Activated CD8-positive, alpha-beta memory T cell treated with anti-CD3 and anti-CD28 coated beads, Interleukin-2, amount 50 U/mL, for 4 hours (primary cell): ENCODE measurements at regions not wholly inside any gene's neighbourhood (a gene's known extent, or its start where the extent isn't known, plus 50 kb on each side); places are given as distances from the start of the nearest gene placed in this dataset.

Experiments
- DNase-seq: peaks from one replicate; pipeline ENCODE4 v3.0.0-alpha.2; 2020

DNA sequence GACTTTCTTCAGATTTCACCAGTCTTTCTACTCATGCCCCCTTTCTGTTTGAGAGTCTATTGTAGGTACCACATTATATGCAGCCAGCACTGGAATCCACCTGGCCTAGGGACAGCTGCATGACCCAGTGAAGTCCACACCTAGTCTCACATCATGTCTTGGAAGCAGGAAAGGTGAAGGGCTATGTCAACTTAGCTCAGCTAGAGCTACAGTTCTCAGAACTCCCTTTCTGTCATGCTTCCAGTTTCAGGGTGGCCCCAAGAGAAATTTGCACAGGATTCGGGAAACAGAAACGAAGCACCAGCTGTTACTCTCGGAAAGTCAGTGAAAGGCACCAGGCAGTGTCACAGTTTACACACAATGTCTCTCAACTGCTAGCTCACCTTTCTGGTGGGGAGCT lies 51.6 kb upstream of the NLRP1 start:
- DNase-seq = no peak

DNA sequence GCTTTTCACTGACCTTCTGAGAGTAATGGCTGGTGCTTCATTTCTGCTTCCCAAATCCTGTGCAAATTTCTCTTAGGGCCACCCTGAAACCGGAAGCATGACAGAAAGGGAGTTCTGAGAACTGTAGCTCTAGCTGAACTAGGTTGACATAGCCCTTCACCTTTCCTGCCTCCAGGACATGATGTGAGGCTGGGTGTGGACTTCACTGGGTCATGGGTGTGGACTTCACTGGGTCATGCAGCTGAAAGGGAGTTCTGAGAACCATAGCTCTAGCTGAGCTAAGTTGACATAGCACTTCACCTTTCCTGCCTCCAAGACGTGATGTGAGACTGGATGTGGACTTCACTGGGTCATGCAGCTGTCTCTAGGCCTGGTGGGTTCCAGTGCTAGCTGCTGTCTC lies 54.3 kb upstream of the NLRP1 start:
- no peak for DNase-seq

DNA sequence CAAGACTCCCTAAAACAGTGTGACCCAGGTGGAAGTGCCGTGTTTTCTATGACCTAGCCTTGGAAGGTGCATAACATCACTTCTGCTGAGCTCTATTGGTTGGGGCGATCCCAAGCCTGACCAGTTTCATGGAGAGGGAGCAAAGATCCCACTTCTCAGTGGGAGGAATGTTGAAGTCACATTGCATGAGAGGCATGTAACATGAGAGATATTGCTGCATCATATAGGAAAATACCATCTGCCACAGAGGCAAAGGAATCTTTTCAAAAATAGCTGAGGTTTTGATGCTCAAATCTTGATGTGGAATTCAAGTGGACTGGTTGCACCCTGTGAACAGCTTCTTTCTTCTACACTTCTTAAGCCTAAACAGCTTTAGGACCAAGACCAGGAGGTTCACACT lies 56.4 kb upstream of the NLRP1 start:
- no peak for DNase-seq

DNA sequence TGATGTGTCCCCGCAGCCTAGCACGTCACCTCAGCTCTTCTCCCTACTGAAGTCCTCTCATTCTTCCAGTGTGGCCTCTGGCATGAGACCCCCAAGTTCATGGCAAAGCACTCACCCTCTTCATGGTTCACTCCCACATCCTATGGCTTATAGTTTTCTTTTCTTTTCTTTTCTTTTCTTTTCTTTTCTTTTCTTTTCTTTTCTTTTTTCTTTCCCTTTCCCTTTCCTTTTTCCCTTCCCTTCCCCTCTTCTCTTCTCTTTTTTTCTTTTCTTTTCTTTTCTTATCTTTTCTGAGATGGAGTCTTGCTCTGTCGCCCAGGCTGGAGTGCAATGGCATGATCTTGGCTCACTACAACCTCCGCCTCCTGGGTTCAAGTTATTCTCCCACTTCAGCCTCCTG lies 58.4 kb upstream of the NLRP1 start:
- no peak for DNase-seq

DNA sequence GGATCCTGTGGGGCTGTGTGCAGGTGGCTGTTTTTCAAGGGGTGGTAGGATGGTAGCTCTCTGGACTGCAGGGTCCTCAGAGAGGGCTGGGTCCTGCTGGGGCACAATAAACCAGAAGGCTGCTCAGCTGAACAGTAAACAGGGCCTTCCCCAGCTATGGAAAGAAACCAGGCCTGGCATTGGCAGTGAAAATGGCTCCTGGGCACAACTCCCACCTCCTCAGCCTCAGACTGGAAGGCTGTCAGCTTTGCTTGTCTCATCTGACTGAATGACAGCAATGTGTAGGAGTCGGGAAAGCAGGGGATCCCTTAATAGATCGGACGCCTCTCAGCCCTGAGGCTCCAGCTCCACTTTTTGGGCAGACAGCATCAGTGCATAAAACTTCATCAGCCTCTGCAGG lies 59.8 kb upstream of the NLRP1 start:
- no peak for DNase-seq

DNA sequence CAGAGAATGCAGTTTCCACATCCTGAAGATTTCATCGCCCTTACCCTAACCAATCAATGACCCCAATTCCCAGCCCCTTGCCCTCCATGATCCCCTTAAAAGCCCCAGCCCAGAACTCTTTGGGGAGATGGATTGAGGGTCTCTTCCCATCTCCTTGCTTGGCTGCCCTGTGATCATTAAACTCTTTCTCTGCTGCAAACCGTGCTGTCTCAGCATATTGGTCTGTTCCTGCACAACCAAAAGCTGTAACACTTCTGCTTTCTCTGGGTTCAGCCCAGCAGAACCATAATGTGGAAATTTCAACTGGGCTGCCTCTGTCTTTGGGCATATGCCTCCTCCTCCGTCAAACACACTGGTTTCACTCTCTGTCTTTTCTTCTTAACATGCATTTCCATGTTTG lies 67.0 kb upstream of the NLRP1 start:
- DNase-seq = no peak

DNA sequence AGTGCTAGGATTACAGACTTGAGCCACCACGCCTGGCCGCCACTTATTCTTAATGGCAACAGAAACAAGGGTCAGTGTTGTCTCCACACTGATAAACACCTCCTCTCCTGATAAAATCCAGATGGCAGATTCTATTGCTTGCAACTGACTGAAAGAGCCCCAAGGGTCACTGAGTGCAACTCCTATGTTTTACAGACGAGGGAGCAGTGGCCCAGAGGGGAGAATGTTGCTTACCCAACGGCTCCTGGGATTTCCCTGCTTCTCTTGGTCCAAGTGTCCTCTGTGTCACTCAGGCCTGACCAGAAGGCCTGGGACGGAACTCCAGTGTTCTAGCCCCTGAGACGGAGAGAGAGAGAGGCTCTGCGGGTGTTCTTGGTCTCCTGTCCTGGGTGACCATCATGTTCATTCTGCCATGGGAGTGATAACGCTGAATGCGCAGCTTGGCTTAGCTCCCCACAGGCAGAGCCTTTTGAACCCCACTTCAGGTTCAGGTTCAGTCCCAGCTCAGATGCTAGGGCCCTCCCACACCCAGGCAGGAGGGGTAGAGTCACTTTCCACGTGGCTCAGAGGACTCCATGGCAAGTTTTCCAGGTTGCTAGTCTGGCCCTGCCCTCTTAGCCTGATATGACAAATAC lies 77.3 kb upstream of the NLRP1 start:
- DNase-seq = no peak

DNA sequence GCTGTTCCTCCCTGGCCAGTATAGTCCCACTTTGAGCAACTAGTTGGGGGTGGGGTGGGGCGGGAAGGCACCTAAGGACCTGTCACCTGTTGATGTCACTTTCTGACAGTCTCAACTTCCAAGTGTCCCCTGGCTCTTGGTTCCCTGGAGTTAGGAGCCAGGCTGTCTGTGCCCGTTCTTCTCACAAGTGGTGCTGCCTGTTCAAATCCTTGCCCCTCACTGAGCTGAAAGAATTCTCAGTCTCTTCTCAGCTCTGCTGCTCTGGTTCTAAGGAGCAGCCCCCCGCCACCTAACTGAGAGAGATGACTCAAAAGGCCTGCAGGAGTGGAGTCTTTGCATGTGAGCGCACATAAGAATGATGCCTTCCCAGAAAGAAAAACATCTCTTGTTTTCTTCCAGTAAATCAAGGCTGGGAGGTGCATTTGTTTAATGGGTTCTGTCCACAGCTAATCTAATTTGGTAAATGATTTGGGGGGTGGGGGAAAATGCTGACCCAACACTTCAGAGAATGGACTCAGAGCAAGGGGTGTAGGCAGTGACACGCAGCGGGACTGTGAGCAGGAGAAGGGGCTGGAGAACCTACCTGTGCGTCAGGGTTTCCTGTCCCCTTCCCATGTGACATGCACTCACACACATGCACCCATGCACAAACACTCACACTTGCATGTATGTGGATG lies 78.2 kb upstream of the NLRP1 start:
- no peak for DNase-seq

DNA sequence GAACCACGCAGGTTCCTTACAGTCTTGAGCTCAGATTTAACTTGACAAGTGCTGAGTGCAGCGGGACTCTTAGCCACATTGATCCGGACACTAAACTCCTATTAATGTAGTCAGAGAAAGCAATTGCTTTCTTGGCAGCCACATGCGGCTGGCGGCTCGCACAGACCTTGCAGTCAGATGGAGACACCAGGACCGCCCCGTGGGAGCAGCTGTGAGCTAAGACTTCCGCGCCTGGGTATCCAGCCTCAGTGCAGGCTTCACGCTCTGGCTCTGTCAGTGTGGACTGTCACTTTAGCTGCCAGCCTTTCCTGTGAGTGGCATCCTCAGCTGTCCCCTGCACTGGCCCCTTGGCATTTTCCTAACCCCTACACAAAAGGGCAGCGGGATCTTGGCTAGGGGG lies 80.9 kb upstream of the NLRP1 start:
- no peak for DNase-seq

DNA sequence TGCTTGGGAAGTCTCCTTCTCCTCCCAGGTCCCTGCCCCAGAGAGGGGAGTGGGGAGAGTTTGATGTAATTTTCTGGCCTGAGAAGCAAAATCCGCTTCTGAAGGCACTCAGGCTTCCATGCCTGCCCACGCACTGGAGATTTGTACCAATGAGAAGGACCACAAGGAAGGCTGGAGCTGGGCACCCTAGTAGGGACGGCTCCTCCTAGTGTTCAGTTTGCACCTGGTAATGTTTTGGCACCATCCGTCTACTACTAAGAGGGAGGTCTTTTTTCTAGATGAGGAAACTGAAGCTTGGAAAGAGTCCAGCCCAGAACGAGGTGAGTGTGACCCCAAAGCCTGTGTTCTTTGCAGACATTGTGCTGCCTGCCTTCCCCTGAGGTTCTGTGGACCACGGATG lies 83.6 kb upstream of the NLRP1 start:
- DNase-seq = no peak

DNA sequence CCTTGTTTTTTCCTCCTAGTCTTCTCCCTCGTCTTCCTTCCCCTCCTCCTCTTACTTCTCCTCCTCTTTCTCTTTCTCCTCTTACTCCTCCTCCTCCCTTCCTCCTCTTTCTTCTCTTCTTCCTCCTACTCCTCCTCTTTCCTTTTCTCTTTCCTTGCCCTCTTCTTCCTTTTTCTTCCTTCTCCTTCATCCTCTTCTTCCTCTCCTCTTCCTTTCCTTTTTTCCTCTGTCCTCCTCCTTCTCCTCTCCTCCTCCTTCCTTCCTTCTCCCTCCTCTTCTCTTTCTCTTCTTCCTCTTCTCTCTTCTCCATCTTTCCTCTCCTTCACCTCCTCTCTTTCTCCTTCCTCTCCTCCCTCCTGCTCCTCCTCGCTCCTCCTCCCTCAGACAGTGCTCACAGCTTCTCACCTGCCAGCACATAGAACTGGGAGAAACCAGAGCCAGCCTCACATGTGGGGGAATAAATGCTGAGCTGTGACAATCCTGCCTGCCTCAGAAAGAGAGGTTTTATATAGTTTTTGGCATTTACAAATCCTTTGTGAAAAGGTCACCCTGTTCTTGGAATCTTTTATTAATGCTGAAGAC lies 84.3 kb upstream of the NLRP1 start:
- no peak for DNase-seq

DNA sequence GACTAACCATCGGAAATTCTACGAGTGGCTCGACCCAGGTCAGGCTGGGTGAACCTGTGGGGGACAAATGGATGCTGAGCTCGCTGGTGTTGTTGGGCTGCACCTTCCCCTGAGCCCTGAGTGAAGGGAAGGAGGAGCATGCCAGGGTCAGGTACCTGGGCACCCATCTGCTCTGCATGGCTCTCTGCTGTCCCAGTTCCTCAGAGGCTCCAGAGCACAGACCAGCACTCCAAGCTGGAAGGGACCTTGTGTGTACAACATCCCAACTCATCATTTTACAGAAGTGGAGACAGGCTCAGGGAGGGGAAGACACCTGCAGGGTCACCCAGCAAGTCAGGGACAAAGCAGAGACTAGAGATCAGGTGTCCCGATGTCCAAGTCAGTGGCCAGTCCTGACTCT lies 84.9 kb upstream of the NLRP1 start:
- no peak for DNase-seq

DNA sequence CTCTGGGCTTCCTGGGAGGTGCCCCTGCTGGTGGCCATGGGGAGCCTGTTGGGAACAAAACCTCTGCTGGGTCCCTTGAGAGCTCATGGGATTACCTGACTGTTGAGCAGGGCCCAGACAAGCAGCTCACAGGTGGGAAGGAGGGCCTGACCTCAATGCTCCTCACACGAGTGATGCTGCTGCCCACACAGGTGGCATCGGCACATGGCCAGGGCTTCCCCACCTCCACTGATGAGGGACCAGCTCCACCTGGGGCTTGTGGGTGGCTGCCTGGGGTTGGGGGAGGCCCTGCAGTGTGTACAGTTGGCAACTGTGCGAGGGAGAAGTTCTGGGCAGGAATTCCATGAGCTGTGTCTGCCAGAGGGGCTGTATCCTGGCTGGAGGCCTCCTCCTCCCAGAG lies 87.8 kb upstream of the NLRP1 start:
- no peak for DNase-seq

DNA sequence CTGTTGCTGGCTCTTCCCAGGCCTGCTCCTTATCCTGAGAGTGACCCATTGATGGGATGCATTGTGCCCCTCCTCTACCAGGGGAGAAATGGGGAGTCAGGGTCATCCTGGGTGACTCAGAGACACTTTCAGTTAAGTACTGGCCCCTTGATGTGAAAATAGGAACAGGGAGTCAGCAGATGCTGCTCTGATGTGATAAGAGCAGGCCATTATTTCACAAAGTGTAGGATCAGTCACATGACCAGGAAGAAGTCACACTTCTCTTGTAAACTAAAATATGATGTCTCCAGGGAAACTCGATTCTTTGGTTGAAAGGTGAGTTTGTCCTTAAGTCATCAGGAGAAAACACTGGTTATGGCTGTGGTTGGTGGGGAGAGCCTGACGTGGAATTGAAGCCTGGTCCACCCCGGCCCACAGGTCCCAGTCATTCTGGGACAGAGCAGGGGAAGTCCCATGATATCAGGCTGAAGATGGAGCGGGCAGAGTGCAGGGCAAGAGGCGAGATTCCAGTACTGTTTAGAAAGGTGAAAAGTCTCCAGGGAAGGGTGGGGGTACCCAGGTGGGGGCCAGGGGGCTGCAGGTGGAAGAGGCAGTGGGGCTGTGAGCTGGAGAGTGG lies 88.6 kb upstream of the NLRP1 start:
- no peak for DNase-seq

DNA sequence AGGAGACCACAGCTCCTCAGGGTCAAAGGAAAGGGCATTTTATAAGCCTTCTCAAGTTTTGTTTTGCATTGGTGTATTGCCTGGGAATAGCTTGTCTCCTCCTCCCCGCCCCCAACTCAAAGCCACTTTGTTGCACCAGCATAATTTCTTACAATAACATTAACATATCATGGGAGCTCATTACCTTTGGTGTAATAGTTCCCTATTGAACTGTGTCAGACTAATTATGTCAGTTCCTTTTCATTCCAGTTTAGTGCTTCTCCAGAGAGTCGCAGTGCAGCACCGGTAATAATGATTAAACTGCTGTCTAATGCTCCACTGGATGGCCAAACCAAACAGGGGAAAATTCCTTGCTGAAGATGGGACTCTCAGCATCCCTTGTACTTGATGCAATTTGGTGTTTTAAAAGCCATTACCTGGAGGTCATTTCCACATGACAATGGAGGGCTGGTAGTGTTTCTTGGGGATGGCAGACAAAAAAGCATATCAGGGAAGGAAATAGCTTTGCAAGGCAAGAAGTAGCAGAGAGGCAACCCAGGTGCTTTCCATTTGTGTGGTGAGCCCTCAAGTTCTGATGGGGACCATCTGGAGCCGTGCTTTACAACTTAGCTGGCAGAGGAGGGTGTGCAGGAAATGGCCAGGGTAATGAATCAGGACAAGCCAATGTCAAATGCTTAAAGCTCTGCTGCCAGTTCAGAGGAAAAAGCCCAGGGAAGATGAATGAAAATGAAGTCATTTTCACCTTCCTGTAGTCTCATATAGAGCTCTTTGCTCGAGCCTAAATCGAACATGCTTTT lies 91.5 kb upstream of the NLRP1 start:
- DNase-seq = no peak

DNA sequence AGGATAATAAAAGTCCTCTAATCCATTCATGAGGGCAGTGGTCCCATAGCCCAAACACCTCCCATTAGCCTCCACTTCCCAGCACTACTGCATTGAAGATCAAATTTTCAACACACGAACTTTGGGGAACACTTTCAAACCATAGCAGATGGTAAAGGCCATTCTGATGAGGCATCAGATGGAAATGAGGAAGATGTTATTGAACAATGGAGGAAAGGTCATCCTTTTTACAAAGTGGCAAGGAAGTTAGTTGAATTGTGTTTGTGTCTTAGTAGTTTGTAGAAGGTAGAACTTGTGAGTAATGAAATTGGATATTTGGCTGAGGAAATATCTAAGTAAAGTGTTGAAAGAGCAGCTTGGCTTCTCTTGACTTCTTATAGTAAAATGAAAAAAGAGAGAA lies 93.3 kb upstream of the NLRP1 start:
- no peak for DNase-seq

DNA sequence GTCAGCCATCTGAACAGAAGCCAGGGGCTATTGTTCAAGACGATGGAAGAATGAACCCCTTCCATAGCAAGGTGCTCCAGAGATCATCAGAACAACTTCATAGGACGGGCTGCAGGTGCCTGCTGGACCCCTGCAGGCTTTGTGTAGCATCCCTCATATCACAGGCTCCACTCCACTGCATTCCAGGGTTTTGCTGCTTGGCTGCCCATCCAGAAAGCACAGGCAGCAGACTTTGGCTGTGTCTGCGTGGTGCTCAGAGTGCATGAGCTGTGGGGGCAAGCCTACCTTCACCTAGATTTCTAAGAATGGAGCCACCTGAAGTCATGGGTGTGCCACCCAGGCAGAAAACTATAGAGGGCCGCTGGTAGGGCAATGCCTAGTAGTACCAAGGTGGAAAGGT lies 93.9 kb upstream of the NLRP1 start:
- DNase-seq = no peak

DNA sequence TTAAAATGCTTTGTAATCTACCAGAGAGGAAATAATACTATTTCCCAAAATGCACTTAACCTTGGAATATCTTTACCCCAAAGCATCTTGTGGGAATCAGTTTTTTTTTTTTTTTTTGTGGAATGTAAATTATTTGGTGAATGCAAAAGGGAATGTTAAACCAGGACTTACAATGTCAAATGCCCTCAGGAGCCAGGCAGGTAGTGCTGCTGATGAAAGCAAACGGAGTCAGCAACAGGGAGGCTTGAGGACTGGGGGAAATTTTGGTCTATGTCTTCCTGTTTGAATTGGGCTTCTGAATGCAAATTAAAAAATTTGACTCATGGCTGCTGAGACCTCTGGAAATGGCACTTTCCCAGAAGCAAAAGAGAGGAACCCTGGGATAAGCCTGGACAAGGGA lies 96.5 kb upstream of the NLRP1 start:
- DNase-seq = no peak

DNA sequence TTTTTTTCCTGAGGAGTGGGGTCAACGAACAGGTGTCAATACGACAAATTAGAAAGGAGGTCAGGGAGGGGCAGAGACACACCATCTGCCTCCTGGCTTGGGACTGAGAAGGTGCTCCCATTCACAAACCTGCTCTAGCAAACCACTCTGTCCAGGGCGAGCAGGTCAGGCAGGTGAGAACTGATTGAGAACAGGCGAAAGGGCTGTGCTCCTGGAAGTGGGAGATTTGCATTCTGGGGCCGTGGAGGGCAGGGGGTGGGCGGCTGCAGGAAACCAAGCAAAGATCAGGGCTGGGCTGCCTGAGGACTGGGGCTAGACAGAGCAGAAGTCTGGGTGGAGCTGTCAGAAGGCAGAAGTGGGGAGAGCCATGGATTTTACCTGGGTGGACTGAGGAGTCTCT lies 98.9 kb upstream of the NLRP1 start:
- DNase-seq = no peak

DNA sequence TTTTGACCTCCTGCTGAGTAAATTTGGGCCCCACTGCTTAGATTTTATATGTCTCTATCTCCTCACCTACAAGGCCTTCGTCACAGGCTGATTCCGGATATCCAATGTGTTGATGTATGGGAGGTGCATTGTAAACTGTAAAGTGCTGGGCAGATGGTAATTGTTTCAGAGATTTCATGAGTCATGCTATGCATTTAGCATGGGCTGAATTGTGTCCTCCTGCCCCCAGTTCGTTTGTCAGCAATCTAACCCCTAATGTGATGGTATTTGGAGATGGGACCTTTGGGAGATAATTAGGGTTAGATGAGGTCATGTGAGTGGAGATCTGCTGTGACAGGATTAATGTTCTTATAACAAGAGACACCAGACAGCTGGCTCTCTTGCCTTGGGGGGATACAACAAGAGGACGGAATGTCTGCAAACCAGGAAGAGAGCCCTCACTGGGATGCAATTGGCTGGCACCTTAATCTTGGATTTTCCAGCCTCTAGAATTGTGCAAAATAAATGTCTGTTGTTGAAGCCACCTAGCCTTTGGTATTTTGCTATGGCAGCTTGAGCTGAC lies 101.8 kb upstream of the NLRP1 start:
- no peak for DNase-seq

DNA sequence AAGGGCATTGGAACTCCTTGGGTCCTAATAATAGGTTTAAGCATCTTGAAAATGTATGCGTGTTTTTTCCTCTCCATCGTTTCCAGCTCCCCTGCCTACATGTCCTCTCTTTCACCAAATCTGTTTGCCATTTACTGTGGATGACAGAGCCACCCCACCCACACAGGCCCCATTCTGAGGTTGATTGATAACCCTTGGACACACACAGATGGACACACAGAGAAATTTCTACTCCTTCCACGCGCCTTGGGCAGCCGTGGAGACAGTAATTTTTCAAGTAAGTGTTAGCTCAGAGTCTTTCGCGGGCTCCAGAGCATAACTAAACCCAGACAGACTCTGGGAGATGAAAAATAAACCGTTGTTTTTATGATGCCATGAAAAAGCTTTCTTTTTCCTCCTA lies 103.3 kb upstream of the NLRP1 start:
- no peak for DNase-seq

DNA sequence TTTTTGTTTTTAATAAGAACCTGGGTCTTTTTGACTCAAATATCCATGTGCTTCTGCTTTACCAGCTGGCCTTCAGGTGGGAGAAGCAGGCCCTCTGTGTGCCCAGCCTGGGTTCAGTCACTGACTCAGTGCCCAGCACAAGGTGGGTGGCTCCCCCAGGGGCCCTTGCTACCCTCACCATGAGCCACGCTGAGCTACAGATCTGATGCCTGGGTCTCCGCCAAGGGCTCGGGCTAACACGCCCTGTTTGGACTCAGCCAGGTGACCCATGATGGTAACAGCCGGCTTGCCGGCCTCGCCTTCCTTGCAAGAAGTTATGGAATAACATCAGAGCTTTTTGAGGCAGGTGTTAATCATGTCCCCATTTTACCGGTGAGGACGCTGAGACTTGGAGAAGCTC lies 109.5 kb upstream of the NLRP1 start:
- no peak for DNase-seq

DNA sequence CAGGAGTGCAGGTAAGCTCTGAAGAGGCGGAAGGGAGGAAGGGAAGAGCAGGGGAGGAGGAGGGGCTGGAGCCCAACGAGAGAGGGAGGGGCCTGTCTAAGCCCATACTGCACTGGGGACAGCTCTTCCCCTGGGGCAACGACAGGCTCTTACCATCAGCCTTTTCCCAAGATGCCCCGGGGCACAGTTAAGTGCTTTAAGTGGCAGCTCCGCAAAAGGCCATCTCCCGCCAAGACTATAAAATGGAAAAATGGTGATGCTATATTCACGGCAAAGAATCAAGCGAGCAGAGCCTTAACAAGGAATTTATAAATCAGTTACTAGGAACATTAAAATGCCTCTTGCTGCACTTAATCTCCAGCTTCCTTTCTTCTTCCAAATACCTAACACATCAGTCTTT lies 110.2 kb upstream of the NLRP1 start:
- DNase-seq = no peak
